ENCODE measurements at regions not wholly inside any gene's neighbourhood (a gene's known extent, or its start where the extent isn't known, plus 50 kb on each side); places are given as distances from the start of the nearest gene placed in this dataset.

DNA sequence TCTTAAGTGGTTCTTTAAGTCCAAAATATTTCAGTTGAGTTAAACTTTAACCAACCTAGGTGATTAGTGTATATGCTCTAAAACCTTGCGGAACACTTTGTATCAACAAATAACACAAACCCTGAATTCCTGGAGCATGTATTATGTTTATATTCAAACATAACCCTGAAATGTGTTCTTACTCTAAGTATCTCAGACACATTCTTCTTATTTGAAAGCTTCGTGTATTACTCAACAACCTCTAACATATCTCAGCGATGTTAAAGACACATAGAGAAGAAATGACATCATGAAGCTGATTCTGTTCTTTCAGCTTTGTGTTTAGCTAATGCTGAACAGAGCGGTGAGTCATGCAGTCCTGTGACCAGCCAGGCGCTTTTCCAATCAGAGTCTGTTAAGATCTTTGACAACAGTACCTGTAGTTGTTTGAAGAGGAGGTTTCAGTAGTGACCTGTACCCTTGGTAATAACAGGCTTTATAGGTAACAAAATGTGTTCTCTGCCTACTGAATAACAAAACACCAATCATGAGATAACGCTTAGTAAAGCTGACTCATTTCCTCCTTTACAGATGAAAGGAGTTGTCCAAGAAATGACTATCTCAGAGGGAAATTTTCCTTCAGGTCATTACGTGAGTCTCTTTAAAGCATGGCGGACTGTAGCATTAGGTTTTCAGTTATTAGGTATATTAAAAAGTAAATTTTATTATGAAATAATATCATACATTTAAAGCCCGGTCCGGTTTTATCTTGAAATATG, 67.3 kb upstream of the KLF6 start:
- Histone ChIP-seq H3K9me3 (ENCODE audit: insufficient read depth, low read length, severe bottlenecking) (no peaks in the 10 kb centered on the region), H3K27ac (ENCODE audit: low read length) (peak overlapping the region; percentile 25), H3K79me2 (ENCODE audit: insufficient read depth, low read length) (no peaks in the 10 kb centered on the region), H3K4me2 (ENCODE audit: insufficient read depth, low read length) (no peak overlapping the region), H2AFZ (ENCODE audit: low read depth, low read length) (peak overlapping the region; percentile 13; the same call in 1 of the 2 replicates), H3K36me3 (ENCODE audit: insufficient read depth, low read length) (no peaks in the 10 kb centered on the region), H3K27me3 (ENCODE audit: insufficient read depth, low read length, poor library complexity) (no peaks in the 10 kb centered on the region), H3K4me3 (ENCODE audit: low read depth in 1 of 2, low read length in 2 of 2) (no peak overlapping the region), H3K4me1 (ENCODE audit: insufficient read depth, low read length) (peaks cover 35% of the 10 kb centered on the region), H4K20me1 (ENCODE audit: insufficient read depth, low read length) (no peaks in the 10 kb centered on the region), H3K9ac (ENCODE audit: low read depth, low read length) (no peak overlapping the region)
- DNase-seq (peak; percentile 46), ATAC-seq (ENCODE audit: insufficient read depth, low read depth) (peak; percentile 76)
- TF ChIP-seq, protein P1, sequence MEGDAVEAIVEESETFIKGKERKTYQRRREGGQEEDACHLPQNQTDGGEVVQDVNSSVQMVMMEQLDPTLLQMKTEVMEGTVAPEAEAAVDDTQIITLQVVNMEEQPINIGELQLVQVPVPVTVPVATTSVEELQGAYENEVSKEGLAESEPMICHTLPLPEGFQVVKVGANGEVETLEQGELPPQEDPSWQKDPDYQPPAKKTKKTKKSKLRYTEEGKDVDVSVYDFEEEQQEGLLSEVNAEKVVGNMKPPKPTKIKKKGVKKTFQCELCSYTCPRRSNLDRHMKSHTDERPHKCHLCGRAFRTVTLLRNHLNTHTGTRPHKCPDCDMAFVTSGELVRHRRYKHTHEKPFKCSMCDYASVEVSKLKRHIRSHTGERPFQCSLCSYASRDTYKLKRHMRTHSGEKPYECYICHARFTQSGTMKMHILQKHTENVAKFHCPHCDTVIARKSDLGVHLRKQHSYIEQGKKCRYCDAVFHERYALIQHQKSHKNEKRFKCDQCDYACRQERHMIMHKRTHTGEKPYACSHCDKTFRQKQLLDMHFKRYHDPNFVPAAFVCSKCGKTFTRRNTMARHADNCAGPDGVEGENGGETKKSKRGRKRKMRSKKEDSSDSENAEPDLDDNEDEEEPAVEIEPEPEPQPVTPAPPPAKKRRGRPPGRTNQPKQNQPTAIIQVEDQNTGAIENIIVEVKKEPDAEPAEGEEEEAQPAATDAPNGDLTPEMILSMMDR (IDR thresholded peaks at IDR 0.05; ENCODE audit: borderline replicate concordance, extremely low read depth, low read length, poor library complexity, severe bottlenecking): no peak
- no peak for TF ChIP-seq EZH2 (IDR thresholded peaks at IDR 0.05; ENCODE audit: borderline replicate concordance, low read depth, low read length, severe bottlenecking)

DNA sequence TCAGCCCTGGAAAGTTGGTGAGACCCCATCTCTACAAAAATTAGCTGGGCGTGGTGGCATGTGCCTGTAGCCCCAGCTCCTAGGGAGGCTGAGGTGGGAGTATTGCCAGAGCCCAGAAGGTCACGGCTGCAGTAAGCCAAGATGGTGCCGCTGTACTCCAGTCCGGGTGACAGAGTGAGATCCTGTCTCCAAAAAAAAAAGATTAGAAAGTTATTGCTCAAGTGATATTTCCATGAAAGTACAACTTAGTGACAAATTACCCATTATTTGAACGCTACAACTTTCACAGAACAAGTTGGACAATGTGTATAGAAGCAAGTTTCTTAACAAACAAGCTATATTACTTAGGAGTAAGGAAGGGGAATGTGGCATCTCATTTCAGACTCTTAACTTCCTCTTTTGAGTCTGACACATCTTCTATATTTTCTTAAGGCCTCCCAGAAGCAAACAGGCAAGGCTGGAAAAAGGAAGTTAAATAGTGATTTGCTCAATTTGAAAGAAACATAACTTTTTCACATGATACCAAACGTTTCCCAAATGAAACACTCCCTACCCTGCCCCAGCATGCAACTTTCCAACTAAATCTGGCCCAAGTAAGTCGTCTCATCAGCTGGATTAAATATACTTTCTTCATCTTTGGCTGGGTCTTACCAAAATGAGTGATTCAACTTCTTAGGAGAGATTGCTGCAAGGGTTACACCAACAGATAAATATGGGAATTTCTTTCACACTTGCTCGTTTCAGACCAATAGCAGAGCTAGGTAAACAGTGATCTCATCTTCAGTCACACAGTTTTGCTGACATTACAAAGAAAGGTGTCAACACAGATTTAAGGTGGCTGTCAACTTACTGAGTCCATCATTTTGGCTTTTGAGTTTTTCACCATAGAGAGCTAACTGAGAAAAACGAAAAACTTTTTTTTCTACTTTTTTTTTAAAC, 66.3 kb upstream of the KLF6 start:
- Histone ChIP-seq H4K20me1 (ENCODE audit: insufficient read depth, low read length) (no peaks in the 10 kb centered on the region), H3K27ac (ENCODE audit: low read length) (peak overlapping the region; percentile 39), H3K9ac (ENCODE audit: low read depth, low read length) (no peak overlapping the region), H3K9me3 (ENCODE audit: insufficient read depth, low read length, severe bottlenecking) (no peaks in the 10 kb centered on the region), H3K4me1 (ENCODE audit: insufficient read depth, low read length) (peaks cover 35% of the 10 kb centered on the region), H2AFZ (ENCODE audit: low read depth, low read length) (peak overlapping the region; percentile 4; the same call in 1 of the 2 replicates), H3K79me2 (ENCODE audit: insufficient read depth, low read length) (no peaks in the 10 kb centered on the region), H3K4me2 (ENCODE audit: insufficient read depth, low read length) (no peak overlapping the region), H3K4me3 (ENCODE audit: low read depth in 1 of 2, low read length in 2 of 2) (no peak overlapping the region), H3K27me3 (ENCODE audit: insufficient read depth, low read length, poor library complexity) (no peaks in the 10 kb centered on the region), H3K36me3 (ENCODE audit: insufficient read depth, low read length) (no peaks in the 10 kb centered on the region)
- ATAC-seq (ENCODE audit: insufficient read depth, low read depth) (no peak), DNase-seq (no peak)
- TF ChIP-seq EZH2 (IDR thresholded peaks at IDR 0.05; ENCODE audit: borderline replicate concordance, low read depth, low read length, severe bottlenecking): no peak
- TF ChIP-seq, protein P1 (IDR thresholded peaks at IDR 0.05; ENCODE audit: borderline replicate concordance, extremely low read depth, low read length, poor library complexity, severe bottlenecking): no peak

DNA sequence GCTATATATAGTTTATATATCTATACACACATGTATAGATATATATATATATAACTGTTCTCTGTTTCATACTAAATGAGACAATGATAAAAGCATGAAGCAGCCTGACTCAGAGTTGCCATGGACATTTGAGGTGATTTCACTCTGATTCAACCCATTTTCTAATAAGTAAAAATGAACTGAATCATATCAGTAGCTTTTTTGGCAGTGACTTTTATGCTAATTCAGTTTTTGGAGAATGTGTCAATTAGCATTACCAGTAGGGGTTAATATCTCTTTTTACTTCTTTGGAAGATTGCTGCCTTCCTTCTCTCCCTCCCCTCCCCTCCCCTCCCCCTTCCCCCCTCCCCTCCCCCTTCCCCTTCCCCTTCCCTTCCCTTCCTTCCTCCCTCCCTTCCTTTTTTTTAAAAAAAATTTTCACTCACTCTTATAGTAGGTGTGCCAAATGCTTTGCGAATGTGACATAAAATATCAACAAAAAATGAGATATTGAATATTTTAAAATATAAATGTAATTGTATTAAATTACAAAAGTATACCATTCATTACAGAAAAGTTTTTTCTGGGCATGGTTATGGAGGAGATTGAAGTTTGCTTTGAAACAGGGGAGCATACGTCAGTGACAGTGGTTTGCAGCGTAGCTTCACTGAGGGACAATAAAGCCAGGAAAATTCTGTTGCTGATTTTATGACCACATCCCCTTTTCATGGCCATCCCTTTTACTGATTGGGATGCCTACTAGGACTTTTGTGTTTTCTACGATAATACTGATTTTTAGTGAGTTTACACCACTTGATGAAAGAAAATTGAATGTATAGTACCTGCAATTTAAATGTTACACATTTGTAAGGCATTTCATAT, 64.0 kb upstream of the KLF6 start:
- Histone ChIP-seq H3K4me1 (ENCODE audit: insufficient read depth, low read length) (peaks cover 34% of the 10 kb centered on the region), H4K20me1 (ENCODE audit: insufficient read depth, low read length) (no peaks in the 10 kb centered on the region), H2AFZ (ENCODE audit: low read depth, low read length) (no peak overlapping the region), H3K27me3 (ENCODE audit: insufficient read depth, low read length, poor library complexity) (no peaks in the 10 kb centered on the region), H3K27ac (ENCODE audit: low read length) (no peak overlapping the region), H3K9me3 (ENCODE audit: insufficient read depth, low read length, severe bottlenecking) (no peaks in the 10 kb centered on the region), H3K9ac (ENCODE audit: low read depth, low read length) (no peak overlapping the region), H3K36me3 (ENCODE audit: insufficient read depth, low read length) (no peaks in the 10 kb centered on the region), H3K4me2 (ENCODE audit: insufficient read depth, low read length) (no peak overlapping the region), H3K4me3 (ENCODE audit: low read depth in 1 of 2, low read length in 2 of 2) (no peak overlapping the region), H3K79me2 (ENCODE audit: insufficient read depth, low read length) (no peaks in the 10 kb centered on the region)
- DNase-seq: no peak
- ATAC-seq (ENCODE audit: insufficient read depth, low read depth): no peak
- TF ChIP-seq EZH2 (IDR thresholded peaks at IDR 0.05; ENCODE audit: borderline replicate concordance, low read depth, low read length, severe bottlenecking): no peak
- TF ChIP-seq, protein P1 (IDR thresholded peaks at IDR 0.05; ENCODE audit: borderline replicate concordance, extremely low read depth, low read length, poor library complexity, severe bottlenecking): no peak

Data from DND-41 (cell line).